Stromal cell of bone marrow (primary cell): ENCODE measurements at regions not wholly inside any gene's neighbourhood (a gene's known extent, or its start where the extent isn't known, plus 50 kb on each side); places are given as distances from the start of the nearest gene placed in this dataset.

ENCODE experiments used
- DNase-seq: peaks from one replicate; pipeline ENCODE4 v3.0.0-alpha.2; 2012; ENCODE audit warnings: low read depth

- no peak for DNase-seq
Measured at GRCh38 chr2:10201201-10201600, 78.7 kb downstream of the RRM2 start.

- no peak for DNase-seq
Measured at GRCh38 chr2:10202131-10202665, 79.7 kb downstream of the RRM2 start.

GRCh38 chr2:10204326-10205161 lies 82.0 kb downstream of the RRM2 start:
- DNase-seq = no peak

- DNase-seq = no peak
Measured at GRCh38 chr2:10205162-10205475, 82.6 kb downstream of the RRM2 start.

- DNase-seq = no peak
Measured at GRCh38 chr2:10208736-10209135, 86.2 kb downstream of the RRM2 start.

- DNase-seq = no peak
Measured at GRCh38 chr2:10209406-10209935, 86.9 kb downstream of the RRM2 start.

- no peak for DNase-seq
Measured at GRCh38 chr2:10210336-10210735, 87.8 kb downstream of the RRM2 start.

GRCh38 chr2:10211844-10212422 lies 89.4 kb downstream of the RRM2 start:
- DNase-seq = no peak

GRCh38 chr2:10212827-10213226 lies 89.9 kb upstream of the HPCAL1 start:
- DNase-seq = no peak

- no peak for DNase-seq
Measured at GRCh38 chr2:10214179-10214578, 88.5 kb upstream of the HPCAL1 start.

- DNase-seq = no peak
Measured at GRCh38 chr2:10215393-10215935, 87.2 kb upstream of the HPCAL1 start.

GRCh38 chr2:10216677-10217488 lies 85.8 kb upstream of the HPCAL1 start:
- no peak for DNase-seq

GRCh38 chr2:10217489-10218435 lies 84.9 kb upstream of the HPCAL1 start:
- no peak for DNase-seq

GRCh38 chr2:10220045-10220901 lies 82.4 kb upstream of the HPCAL1 start:
- DNase-seq = no peak

- DNase-seq = peak; percentile 40
Measured at GRCh38 chr2:10220902-10221391, 81.8 kb upstream of the HPCAL1 start.

- DNase-seq = no peak
Measured at GRCh38 chr2:10221443-10221842, 81.3 kb upstream of the HPCAL1 start.

GRCh38 chr2:10221976-10222870 lies 80.5 kb upstream of the HPCAL1 start:
- DNase-seq = no peak

- no peak for DNase-seq
Measured at GRCh38 chr2:10223471-10223870, 79.2 kb upstream of the HPCAL1 start.
